Heart right ventricle (tissue), 16 donors: ENCODE measurements at regions not wholly inside any gene's neighbourhood (a gene's known extent, or its start where the extent isn't known, plus 50 kb on each side); places are given as distances from the start of the nearest gene placed in this dataset.

Experiments used
- ATAC-seq, 8 donors: fragments of 200-7000 bp; cut with Tn5 transposase; one replicate each; pipeline ENCODE4 v1.9.1; 2020; ENCODE audit warnings: mild to moderate bottlenecking in 8 of 8, moderate library complexity in 8 of 8, moderate number of reproducible peaks in 1 of 8
- DNase-seq, 2 donors: peaks; one replicate each; pipeline ENCODE4 v3.0.0-alpha.2; 2020
- H3K27ac ChIP-seq, 10 donors: fragments of 200-600 bp; sonication (generic) in 2 of 10; one replicate each; pipeline versions ENCODE4 v1.5.0 to v1.8.0; 2020 to 2022; ENCODE audit warnings: mild to moderate bottlenecking in 3 of 10
- H3K27me3 ChIP-seq, 7 donors: fragments of 200-600 bp; one replicate each; pipeline ENCODE4 v1.8.0; 2021 to 2022; ENCODE audit warnings: mild to moderate bottlenecking in 2 of 7
- H3K36me3 ChIP-seq, 9 donors: fragments of 200-600 bp; sonication (generic) in 1 of 9; one replicate each; pipeline versions ENCODE4 v1.5.0 to v1.8.0; 2020 to 2022; ENCODE audit warnings: mild to moderate bottlenecking in 2 of 9
- H3K4me1 ChIP-seq, 9 donors: fragments of 200-600 bp; sonication (generic) in 1 of 9; one replicate each; pipeline versions ENCODE4 v1.5.0 to v1.8.0; 2020 to 2022; ENCODE audit warnings: mild to moderate bottlenecking in 4 of 9
- H3K4me3 ChIP-seq, 10 donors: fragments of 200-600 bp; sonication (generic) in 2 of 10; one replicate each; pipeline versions ENCODE4 v1.5.0 to v1.8.0; 2020 to 2022; ENCODE audit warnings: mild to moderate bottlenecking in 7 of 10, moderate library complexity in 2 of 10
- H3K9me3 ChIP-seq, 11 donors: fragments of 200-600 bp in 10 of 11; sonication (generic) in 2 of 11; one replicate each; pipeline versions ENCODE4 v1.5.0 to v1.8.0; 2013 to 2022; ENCODE audit warnings: mild to moderate bottlenecking in 2 of 11, control low read depth in 1 of 11, moderate library complexity in 1 of 11
- CTCF ChIP-seq, 9 donors: fragments of 200-600 bp; sonication (generic) in 2 of 9; IDR thresholded peaks; one replicate each; pipeline versions ENCODE4 v1.5.0 to v1.8.0; 2021 to 2022; ENCODE audit warnings: antibody characterized with exemption in 9 of 9, mild to moderate bottlenecking in 5 of 9, moderate library complexity in 1 of 9
- WGBS, 2 donors: extraction: QIAGEN DNeasy Blood & Tissue Kit; methylation state at CpG; one replicate each; pipeline ENCODE4 v1.1.7; 2013; ENCODE audit warnings: inconsistent platforms in 1 of 2; 5-methylcytosine and 5-hydroxymethylcytosine counted together
- intact Hi-C, 10 donors: fragments of 100-400 bp; cut with DNase I; formaldehyde crosslinking; loops; one replicate each; pipeline versions ENCODE4 v1.11.1 to v1.14.2; 2022
- donor health status: Arrhythmogenic right ventricular cardiomyopathy.
- donor health status: ischemic (EF 13 %, LVEDD 7.1; RV severe dilation, severe dysfunction).
- donor health status: healthy with polysubstance abuse.
- donor health status: DM: no; HTN: yes; CAD: no.
- donor health status: DM: no; HTN: no; CAD: no.
- donor health status: ischemic (EF 25% LVEDD 6.9; RV normal size, moderate dysfunction).
- donor health status: ischemic (EF 25% LVEDD 5.7; RV mildly dilated, moderate dysfunction).
- donor health status: healthy.
- donor health status: DM: yes; HTN: yes; CAD: no.
- donor health status: Ischemic cardiomyopathy.
- donor health status: ischemic (EF 35%, LVEDD 5.7; RV mildly dilated, moderate dysfunction).
- donor health status: nonischemic (EF 11% LVEDD 7.7; RV severe dilation, severe dysfunction).
- donor health status: DM: yes; HTN: yes; CAD: no.
- donor health status: PGD.
- donor health status: ischemic (EF 29% LVEDD 5.4; RV normal size, mild dysfunction).
- donor health status: nonischemic (EF 23%, LVEDD 6.1; RV moderate dilation, normal function).

GRCh38 chr3:113150250-113150649 lies 61.1 kb upstream of the BOC start:
- peak overlapping the region in 4 of 10 donors; percentile 14 to 73 (median 44) for H3K27ac ChIP-seq
- TF ChIP-seq CTCF (IDR thresholded peaks at IDR 0.05), result no peak
- H3K4me1 ChIP-seq, result peaks cover 0 to 59% (median 14%) of the 10 kb centered on the region in 9 donors
- H3K36me3 ChIP-seq, result no peaks in the 10 kb centered on the region
- H3K9me3 ChIP-seq, result no peaks in the 10 kb centered on the region
- intact Hi-C loops, result loop anchor here in 2 of 10 donors (5.0 to 10.0 kb wide), 2 partner anchors 62 to 65 kb away; partner anchors contain the start of gene BOC (in 2 of the 2)
- 81 to 82% methylated on average over 5 of the region's 5 CpGs for WGBS, 2 donors
- no peaks in the 10 kb centered on the region for H3K27me3 ChIP-seq
- ATAC-seq, result peak in 1 of 8 donors; percentile 18
- DNase-seq, result no peak
- H3K4me3 ChIP-seq, result no peak overlapping the region

GRCh38 chr3:113151461-113152031 lies 59.8 kb upstream of the BOC start:
- TF ChIP-seq CTCF (IDR thresholded peaks at IDR 0.05), result no peak
- Histone ChIP-seq H3K36me3 (no peaks in the 10 kb centered on the region), H3K27ac (peak overlapping the region in 9 of 10 donors; percentile 23 to 73 (median 55)), H3K4me1 (peaks cover 0 to 48% (median 14%) of the 10 kb centered on the region in 9 donors), H3K27me3 (no peaks in the 10 kb centered on the region), H3K4me3 (no peak overlapping the region), H3K9me3 (no peaks in the 10 kb centered on the region)
- intact Hi-C loops, result loop anchor here in 2 of 10 donors (5.0 to 10.0 kb wide), 2 partner anchors 61 to 63 kb away; partner anchors contain the start of gene BOC (in 2 of the 2)
- WGBS, 2 donors, result 48 to 58% methylated on average over 6 of the region's 6 CpGs
- ATAC-seq, result peak in 7 of 8 donors; percentile 53 to 63 (median 57)
- peak in 1 of 2 donors; percentile 11 for DNase-seq

- WGBS, 2 donors, result 50 to 70% methylated on average over 1 of the region's 1 CpG
- intact Hi-C loops, result loop anchor here in 2 of 10 donors (5.0 to 10.0 kb wide), 2 partner anchors 59 to 62 kb away; partner anchors contain the start of gene BOC (in 2 of the 2)
Measured at GRCh38 chr3:113152849-113153248, 58.5 kb upstream of the BOC start.

More at GRCh38 chr3:113152849-113153248, 58.5 kb upstream of the BOC start:
- DNase-seq (no peak), ATAC-seq (no peak)
- no peak for TF ChIP-seq CTCF (IDR thresholded peaks at IDR 0.05)
- Histone ChIP-seq H3K36me3 (no peaks in the 10 kb centered on the region), H3K27ac (peak overlapping the region in 2 of 10 donors; percentile 8 to 18), H3K4me3 (no peak overlapping the region), H3K9me3 (no peaks in the 10 kb centered on the region), H3K27me3 (no peaks in the 10 kb centered on the region), H3K4me1 (peaks cover 0 to 38% (median 14%) of the 10 kb centered on the region in 9 donors)
